ENCODE measurements at regions not wholly inside any gene's neighbourhood (a gene's known extent, or its start where the extent isn't known, plus 50 kb on each side); places are given as distances from the start of the nearest gene placed in this dataset.

GRCh38 chrX:140848800-140849199 lies 139.2 kb downstream of the LINC00632 start:
- DNase-seq = no peak

GRCh38 chrX:140860718-140861117 lies 141.7 kb upstream of the SPANXB1 start:
- no peak for DNase-seq

- no peak for DNase-seq
Observed at GRCh38 chrX:140866446-140866845, 135.9 kb upstream of the SPANXB1 start.

- DNase-seq = no peak
Observed at GRCh38 chrX:140912606-140913005, 89.8 kb upstream of the SPANXB1 start.

GRCh38 chrX:140913802-140914501 lies 88.4 kb upstream of the SPANXB1 start:
- no peak for DNase-seq

- DNase-seq = no peak
Observed at GRCh38 chrX:140916872-140917271, 85.5 kb upstream of the SPANXB1 start.

GRCh38 chrX:140917354-140918115 lies 84.9 kb upstream of the SPANXB1 start:
- DNase-seq = no peak

- peak; percentile 35 for DNase-seq
Observed at GRCh38 chrX:140918398-140919038, 83.9 kb upstream of the SPANXB1 start.

GRCh38 chrX:140920416-140920815 lies 82.0 kb upstream of the SPANXB1 start:
- no peak for DNase-seq

GRCh38 chrX:140923118-140923517 lies 79.3 kb upstream of the SPANXB1 start:
- no peak for DNase-seq

- DNase-seq = no peak
Observed at GRCh38 chrX:140928739-140929138, 73.7 kb upstream of the SPANXB1 start.

- DNase-seq = no peak
Observed at GRCh38 chrX:140933016-140933415, 69.4 kb upstream of the SPANXB1 start.

GRCh38 chrX:140933874-140934655 lies 68.3 kb upstream of the SPANXB1 start:
- no peak for DNase-seq

GRCh38 chrX:140943513-140943912 lies 58.9 kb upstream of the SPANXB1 start:
- no peak for DNase-seq

- no peak for DNase-seq
Observed at GRCh38 chrX:140944710-140945109, 57.7 kb upstream of the SPANXB1 start.

GRCh38 chrX:140948827-140949226 lies 53.6 kb upstream of the SPANXB1 start:
- no peak for DNase-seq

- no peak for DNase-seq
Observed at GRCh38 chrX:140949233-140949632, 53.2 kb upstream of the SPANXB1 start.
